Vagina (tissue), 2 donors: ENCODE measurements at regions not wholly inside any gene's neighbourhood (a gene's known extent, or its start where the extent isn't known, plus 50 kb on each side); places are given as distances from the start of the nearest gene placed in this dataset.

Source experiments
- POLR2A ChIP-seq, 2 donors: fragments of 450-650 bp; IDR thresholded peaks; one replicate each; pipeline ENCODE4 v1.6.1; 2017; ENCODE audit warnings: antibody characterized with exemption in 2 of 2, mild to moderate bottlenecking in 2 of 2, moderate library complexity in 2 of 2
- POLR2AphosphoS5 ChIP-seq, 2 donors: sonication (generic); formaldehyde crosslinking; IDR thresholded peaks; one replicate each; pipeline ENCODE4 v1.9.0; 2017; ENCODE audit warnings: antibody characterized with exemption in 2 of 2, mild to moderate bottlenecking in 2 of 2, low read depth in 1 of 2; ENCODE audit not compliant: insufficient read depth in 1 of 2
- TF ChIP-seq, protein P1 (sequence below), 3 experiments: fragments of 450-650 bp in 2 of 3; fragments of 200-600 bp in 1 of 3; sonication (generic) in 1 of 3; IDR thresholded peaks; one replicate each; pipeline ENCODE4 v1.5.1; 2017 to 2019; ENCODE audit warnings: antibody characterized with exemption in 3 of 3, mild to moderate bottlenecking in 2 of 3, moderate library complexity in 2 of 3

DNA sequence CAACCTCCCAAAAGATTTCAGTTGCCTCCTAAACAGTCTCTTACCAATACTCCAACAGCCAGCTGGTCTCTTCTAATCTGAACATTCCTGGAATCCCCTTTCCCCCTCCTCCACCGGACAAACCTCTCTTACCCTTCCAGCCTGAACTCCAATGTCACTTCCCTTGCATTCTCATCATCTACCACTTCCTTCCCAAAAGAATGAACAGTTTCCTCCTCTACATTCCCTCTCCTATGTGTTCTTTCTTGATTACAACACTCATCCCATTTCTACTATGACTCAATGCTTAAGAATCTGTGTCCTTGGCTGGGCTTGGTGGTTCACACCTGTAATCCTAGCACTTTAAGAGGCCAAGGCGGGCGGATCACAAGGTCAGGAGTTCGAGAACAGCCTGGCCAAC is 417.1 kb downstream of the SETD4 start:
- no peak for TF ChIP-seq POLR2AphosphoS5 (IDR thresholded peaks at IDR 0.05; ENCODE audit: insufficient read depth in 1 of 2, low read depth in 1 of 2)
- TF ChIP-seq, protein P1, sequence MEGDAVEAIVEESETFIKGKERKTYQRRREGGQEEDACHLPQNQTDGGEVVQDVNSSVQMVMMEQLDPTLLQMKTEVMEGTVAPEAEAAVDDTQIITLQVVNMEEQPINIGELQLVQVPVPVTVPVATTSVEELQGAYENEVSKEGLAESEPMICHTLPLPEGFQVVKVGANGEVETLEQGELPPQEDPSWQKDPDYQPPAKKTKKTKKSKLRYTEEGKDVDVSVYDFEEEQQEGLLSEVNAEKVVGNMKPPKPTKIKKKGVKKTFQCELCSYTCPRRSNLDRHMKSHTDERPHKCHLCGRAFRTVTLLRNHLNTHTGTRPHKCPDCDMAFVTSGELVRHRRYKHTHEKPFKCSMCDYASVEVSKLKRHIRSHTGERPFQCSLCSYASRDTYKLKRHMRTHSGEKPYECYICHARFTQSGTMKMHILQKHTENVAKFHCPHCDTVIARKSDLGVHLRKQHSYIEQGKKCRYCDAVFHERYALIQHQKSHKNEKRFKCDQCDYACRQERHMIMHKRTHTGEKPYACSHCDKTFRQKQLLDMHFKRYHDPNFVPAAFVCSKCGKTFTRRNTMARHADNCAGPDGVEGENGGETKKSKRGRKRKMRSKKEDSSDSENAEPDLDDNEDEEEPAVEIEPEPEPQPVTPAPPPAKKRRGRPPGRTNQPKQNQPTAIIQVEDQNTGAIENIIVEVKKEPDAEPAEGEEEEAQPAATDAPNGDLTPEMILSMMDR (IDR thresholded peaks at IDR 0.05): no peak
- no peak for TF ChIP-seq POLR2A (IDR thresholded peaks at IDR 0.05)
